ENCODE measurements at regions not wholly inside any gene's neighbourhood (a gene's known extent, or its start where the extent isn't known, plus 50 kb on each side); places are given as distances from the start of the nearest gene placed in this dataset.

DNA sequence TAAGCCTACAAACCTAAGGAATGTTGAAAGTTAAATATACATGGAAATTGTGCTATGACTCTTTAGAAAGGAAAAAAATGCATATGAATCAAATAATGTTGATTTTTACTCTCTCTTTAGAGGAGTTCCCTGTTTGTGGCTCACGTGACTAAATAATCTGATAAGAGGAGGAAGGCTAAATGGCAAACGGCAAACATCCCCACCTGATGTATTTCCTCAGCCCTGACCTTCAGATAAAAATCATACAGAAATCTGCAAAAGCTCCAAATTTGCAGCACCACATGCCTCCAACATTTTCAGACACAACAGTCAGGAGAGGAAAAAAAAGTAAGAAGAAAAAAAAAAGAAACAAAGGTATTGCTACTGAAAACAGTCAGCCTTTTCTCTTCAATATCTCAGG, 423.0 kb upstream of the PSMD7 start:
- no peaks in the 10 kb centered on the region for H3K27me3 Mint-ChIP-seq (ENCODE audit: insufficient read depth, low read depth, poor library complexity)
- Histone ChIP-seq H3K4me2 (no peak overlapping the region), H3K4me1 (ENCODE audit: insufficient read depth) (peaks cover 7% of the 10 kb centered on the region; the same call in 1 of the 2 replicates), H4K20me1 (replicated peaks; ENCODE audit: insufficient read depth) (no peaks in the 10 kb centered on the region), H3K27ac (ENCODE audit: low read depth) (no peak overlapping the region), H3K79me2 (replicated peaks; ENCODE audit: insufficient read depth) (no peaks in the 10 kb centered on the region), H3K9me2 (ENCODE audit: insufficient read depth) (0 out of 2 replicates have a peak, but pooled peaks cover 3% of the 10 kb centered on the region), H3K27me3 (ENCODE audit: insufficient read depth) (no peaks in the 10 kb centered on the region), H3K4me3 (no peak overlapping the region), H3F3A (replicated peaks; ENCODE audit: low read depth) (no peaks in the 10 kb centered on the region), H2AFZ (no peak overlapping the region), H3K36me3 (ENCODE audit: insufficient read depth) (no peaks in the 10 kb centered on the region)
- H3K36me3 Mint-ChIP-seq (ENCODE audit: low read depth), result no peaks in the 10 kb centered on the region
- H3K9me3 Mint-ChIP-seq, result no peaks in the 10 kb centered on the region
- no peak overlapping the region for H3K27ac Mint-ChIP-seq
- TF ChIP-seq EZH2phosphoT487 (IDR thresholded peaks at IDR 0.05; ENCODE audit: unreplicated experiment), result no peak
- no peak for TF ChIP-seq POLR2AphosphoS5 (IDR thresholded peaks at IDR 0.05; ENCODE audit: low read depth)
- TF ChIP-seq STAT1 (IDR thresholded peaks at IDR 0.05; ENCODE audit: unreplicated experiment), result no peak
- no peak for TF ChIP-seq ZNF331 (CRISPR knock-in tag; IDR thresholded peaks at IDR 0.05; ENCODE audit: low read depth)
- TF ChIP-seq, protein P1, sequence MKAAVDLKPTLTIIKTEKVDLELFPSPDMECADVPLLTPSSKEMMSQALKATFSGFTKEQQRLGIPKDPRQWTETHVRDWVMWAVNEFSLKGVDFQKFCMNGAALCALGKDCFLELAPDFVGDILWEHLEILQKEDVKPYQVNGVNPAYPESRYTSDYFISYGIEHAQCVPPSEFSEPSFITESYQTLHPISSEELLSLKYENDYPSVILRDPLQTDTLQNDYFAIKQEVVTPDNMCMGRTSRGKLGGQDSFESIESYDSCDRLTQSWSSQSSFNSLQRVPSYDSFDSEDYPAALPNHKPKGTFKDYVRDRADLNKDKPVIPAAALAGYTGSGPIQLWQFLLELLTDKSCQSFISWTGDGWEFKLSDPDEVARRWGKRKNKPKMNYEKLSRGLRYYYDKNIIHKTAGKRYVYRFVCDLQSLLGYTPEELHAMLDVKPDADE (IDR thresholded peaks at IDR 0.05), result no peak
- no peak for TF ChIP-seq EZH2 (IDR thresholded peaks at IDR 0.05; ENCODE audit: low read depth, unreplicated experiment)
- no peak for TF ChIP-seq CREB1 (CRISPR knock-in tag; IDR thresholded peaks at IDR 0.05; ENCODE audit: low read depth)
- TF ChIP-seq, protein P2, sequence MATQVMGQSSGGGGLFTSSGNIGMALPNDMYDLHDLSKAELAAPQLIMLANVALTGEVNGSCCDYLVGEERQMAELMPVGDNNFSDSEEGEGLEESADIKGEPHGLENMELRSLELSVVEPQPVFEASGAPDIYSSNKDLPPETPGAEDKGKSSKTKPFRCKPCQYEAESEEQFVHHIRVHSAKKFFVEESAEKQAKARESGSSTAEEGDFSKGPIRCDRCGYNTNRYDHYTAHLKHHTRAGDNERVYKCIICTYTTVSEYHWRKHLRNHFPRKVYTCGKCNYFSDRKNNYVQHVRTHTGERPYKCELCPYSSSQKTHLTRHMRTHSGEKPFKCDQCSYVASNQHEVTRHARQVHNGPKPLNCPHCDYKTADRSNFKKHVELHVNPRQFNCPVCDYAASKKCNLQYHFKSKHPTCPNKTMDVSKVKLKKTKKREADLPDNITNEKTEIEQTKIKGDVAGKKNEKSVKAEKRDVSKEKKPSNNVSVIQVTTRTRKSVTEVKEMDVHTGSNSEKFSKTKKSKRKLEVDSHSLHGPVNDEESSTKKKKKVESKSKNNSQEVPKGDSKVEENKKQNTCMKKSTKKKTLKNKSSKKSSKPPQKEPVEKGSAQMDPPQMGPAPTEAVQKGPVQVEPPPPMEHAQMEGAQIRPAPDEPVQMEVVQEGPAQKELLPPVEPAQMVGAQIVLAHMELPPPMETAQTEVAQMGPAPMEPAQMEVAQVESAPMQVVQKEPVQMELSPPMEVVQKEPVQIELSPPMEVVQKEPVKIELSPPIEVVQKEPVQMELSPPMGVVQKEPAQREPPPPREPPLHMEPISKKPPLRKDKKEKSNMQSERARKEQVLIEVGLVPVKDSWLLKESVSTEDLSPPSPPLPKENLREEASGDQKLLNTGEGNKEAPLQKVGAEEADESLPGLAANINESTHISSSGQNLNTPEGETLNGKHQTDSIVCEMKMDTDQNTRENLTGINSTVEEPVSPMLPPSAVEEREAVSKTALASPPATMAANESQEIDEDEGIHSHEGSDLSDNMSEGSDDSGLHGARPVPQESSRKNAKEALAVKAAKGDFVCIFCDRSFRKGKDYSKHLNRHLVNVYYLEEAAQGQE (IDR thresholded peaks at IDR 0.05; ENCODE audit: unreplicated experiment), result no peak
- TF ChIP-seq, protein P3, sequence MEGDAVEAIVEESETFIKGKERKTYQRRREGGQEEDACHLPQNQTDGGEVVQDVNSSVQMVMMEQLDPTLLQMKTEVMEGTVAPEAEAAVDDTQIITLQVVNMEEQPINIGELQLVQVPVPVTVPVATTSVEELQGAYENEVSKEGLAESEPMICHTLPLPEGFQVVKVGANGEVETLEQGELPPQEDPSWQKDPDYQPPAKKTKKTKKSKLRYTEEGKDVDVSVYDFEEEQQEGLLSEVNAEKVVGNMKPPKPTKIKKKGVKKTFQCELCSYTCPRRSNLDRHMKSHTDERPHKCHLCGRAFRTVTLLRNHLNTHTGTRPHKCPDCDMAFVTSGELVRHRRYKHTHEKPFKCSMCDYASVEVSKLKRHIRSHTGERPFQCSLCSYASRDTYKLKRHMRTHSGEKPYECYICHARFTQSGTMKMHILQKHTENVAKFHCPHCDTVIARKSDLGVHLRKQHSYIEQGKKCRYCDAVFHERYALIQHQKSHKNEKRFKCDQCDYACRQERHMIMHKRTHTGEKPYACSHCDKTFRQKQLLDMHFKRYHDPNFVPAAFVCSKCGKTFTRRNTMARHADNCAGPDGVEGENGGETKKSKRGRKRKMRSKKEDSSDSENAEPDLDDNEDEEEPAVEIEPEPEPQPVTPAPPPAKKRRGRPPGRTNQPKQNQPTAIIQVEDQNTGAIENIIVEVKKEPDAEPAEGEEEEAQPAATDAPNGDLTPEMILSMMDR (conservative IDR thresholded peaks at IDR 0.05; ENCODE audit: low read depth in 2 of 2), result no peak
- no peak for TF ChIP-seq NANOG (IDR thresholded peaks at IDR 0.05; ENCODE audit: borderline replicate concordance)
- TF ChIP-seq, protein P4, sequence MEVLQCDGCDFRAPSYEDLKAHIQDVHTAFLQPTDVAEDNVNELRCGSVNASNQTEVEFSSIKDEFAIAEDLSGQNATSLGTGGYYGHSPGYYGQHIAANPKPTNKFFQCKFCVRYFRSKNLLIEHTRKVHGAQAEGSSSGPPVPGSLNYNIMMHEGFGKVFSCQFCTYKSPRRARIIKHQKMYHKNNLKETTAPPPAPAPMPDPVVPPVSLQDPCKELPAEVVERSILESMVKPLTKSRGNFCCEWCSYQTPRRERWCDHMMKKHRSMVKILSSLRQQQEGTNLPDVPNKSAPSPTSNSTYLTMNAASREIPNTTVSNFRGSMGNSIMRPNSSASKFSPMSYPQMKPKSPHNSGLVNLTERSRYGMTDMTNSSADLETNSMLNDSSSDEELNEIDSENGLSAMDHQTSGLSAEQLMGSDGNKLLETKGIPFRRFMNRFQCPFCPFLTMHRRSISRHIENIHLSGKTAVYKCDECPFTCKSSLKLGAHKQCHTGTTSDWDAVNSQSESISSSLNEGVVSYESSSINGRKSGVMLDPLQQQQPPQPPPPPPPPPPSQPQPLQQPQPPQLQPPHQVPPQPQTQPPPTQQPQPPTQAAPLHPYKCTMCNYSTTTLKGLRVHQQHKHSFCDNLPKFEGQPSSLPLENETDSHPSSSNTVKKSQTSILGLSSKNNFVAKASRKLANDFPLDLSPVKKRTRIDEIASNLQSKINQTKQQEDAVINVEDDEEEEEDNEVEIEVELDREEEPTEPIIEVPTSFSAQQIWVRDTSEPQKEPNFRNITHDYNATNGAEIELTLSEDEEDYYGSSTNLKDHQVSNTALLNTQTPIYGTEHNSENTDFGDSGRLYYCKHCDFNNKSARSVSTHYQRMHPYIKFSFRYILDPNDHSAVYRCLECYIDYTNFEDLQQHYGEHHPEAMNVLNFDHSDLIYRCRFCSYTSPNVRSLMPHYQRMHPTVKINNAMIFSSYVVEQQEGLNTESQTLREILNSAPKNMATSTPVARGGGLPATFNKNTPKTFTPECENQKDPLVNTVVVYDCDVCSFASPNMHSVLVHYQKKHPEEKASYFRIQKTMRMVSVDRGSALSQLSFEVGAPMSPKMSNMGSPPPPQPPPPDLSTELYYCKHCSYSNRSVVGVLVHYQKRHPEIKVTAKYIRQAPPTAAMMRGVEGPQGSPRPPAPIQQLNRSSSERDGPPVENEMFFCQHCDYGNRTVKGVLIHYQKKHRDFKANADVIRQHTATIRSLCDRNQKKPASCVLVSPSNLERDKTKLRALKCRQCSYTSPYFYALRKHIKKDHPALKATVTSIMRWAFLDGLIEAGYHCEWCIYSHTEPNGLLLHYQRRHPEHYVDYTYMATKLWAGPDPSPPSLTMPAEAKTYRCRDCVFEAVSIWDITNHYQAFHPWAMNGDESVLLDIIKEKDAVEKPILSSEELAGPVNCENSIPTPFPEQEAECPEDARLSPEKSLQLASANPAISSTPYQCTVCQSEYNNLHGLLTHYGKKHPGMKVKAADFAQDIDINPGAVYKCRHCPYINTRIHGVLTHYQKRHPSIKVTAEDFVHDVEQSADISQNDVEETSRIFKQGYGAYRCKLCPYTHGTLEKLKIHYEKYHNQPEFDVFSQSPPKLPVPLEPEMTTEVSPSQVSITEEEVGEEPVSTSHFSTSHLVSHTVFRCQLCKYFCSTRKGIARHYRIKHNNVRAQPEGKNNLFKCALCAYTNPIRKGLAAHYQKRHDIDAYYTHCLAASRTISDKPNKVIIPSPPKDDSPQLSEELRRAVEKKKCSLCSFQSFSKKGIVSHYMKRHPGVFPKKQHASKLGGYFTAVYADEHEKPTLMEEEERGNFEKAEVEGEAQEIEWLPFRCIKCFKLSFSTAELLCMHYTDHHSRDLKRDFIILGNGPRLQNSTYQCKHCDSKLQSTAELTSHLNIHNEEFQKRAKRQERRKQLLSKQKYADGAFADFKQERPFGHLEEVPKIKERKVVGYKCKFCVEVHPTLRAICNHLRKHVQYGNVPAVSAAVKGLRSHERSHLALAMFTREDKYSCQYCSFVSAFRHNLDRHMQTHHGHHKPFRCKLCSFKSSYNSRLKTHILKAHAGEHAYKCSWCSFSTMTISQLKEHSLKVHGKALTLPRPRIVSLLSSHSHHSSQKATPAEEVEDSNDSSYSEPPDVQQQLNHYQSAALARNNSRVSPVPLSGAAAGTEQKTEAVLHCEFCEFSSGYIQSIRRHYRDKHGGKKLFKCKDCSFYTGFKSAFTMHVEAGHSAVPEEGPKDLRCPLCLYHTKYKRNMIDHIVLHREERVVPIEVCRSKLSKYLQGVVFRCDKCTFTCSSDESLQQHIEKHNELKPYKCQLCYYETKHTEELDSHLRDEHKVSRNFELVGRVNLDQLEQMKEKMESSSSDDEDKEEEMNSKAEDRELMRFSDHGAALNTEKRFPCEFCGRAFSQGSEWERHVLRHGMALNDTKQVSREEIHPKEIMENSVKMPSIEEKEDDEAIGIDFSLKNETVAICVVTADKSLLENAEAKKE (CRISPR knock-in tag; IDR thresholded peaks at IDR 0.05), result no peak
- TF ChIP-seq ZNF114 (CRISPR knock-in tag; IDR thresholded peaks at IDR 0.05), result no peak
- no peak for TF ChIP-seq JUNB (IDR thresholded peaks at IDR 0.05; ENCODE audit: unreplicated experiment)
- DNase-seq (ENCODE audit: low spot score), result no peak
- H3K4me3 Mint-ChIP-seq, result no peak overlapping the region
- ATAC-seq, result no peak
- peaks cover 12% of the 10 kb centered on the region for H3K4me1 Mint-ChIP-seq
